ENCODE measurements at regions not wholly inside any gene's neighbourhood (a gene's known extent, or its start where the extent isn't known, plus 50 kb on each side); places are given as distances from the start of the nearest gene placed in this dataset.

- TF ChIP-seq, protein P1, sequence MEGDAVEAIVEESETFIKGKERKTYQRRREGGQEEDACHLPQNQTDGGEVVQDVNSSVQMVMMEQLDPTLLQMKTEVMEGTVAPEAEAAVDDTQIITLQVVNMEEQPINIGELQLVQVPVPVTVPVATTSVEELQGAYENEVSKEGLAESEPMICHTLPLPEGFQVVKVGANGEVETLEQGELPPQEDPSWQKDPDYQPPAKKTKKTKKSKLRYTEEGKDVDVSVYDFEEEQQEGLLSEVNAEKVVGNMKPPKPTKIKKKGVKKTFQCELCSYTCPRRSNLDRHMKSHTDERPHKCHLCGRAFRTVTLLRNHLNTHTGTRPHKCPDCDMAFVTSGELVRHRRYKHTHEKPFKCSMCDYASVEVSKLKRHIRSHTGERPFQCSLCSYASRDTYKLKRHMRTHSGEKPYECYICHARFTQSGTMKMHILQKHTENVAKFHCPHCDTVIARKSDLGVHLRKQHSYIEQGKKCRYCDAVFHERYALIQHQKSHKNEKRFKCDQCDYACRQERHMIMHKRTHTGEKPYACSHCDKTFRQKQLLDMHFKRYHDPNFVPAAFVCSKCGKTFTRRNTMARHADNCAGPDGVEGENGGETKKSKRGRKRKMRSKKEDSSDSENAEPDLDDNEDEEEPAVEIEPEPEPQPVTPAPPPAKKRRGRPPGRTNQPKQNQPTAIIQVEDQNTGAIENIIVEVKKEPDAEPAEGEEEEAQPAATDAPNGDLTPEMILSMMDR (IDR thresholded peaks at IDR 0.05) = no peak
- no peak for TF ChIP-seq POLR2A (IDR thresholded peaks at IDR 0.05)
These were observed 771.1 kb downstream of the GATA3 start for GRCh38 chr10:8825611-8826010.

All from esophagus squamous epithelium (tissue), 4 donors.